GM12878 (cell line): ENCODE measurements at regions not wholly inside any gene's neighbourhood (a gene's known extent, or its start where the extent isn't known, plus 50 kb on each side); places are given as distances from the start of the nearest gene placed in this dataset.

ENCODE experiments used
- ATAC-seq: fragments of 200-7000 bp; cut with Tn5 transposase; 3 replicates; pipeline ENCODE4 v1.9.1; 2020; ENCODE audit warnings: mild to moderate bottlenecking, moderate library complexity
- BruUV-seq: library from RNA; stranded (reverse); fragments of 400-500 nt; replicated peaks from 2 replicates; lab custom pipeline; 2021; lab: Mats Ljungman, UMichigan
- CTCF ChIA-PET: fragments of 300-600 bp; sonication (Branson Sonifier 250); formaldehyde crosslinking; extraction: SDS; loops from one replicate; lab custom pipeline; 2021; ENCODE audit warnings: inconsistent platforms; lab: Yijun Ruan, JAX
- POLR2A ChIA-PET: fragments of 350-600 bp; formaldehyde crosslinking; extraction: SDS; loops from one replicate; lab custom pipeline; 2021; ENCODE audit warnings: inconsistent platforms; lab: Charles Lee
- RAD21 ChIA-PET: fragments of 300-600 bp; sonication (Branson Sonifier 250); formaldehyde crosslinking; loops from one replicate; lab custom pipeline; 2023; ENCODE audit warnings: antibody characterized with exemption; ENCODE audit not compliant: unreplicated experiment; lab: Charles Lee
- SMC1A ChIA-PET: fragments of 300-600 bp; sonication (Branson Sonifier 250); formaldehyde crosslinking; loops from one replicate; lab custom pipeline; 2023; ENCODE audit not compliant: unreplicated experiment, uncharacterized antibody; lab: Charles Lee
- DNase-seq: peaks from one replicate; pipeline ENCODE4 v3.0.0-alpha.2; 2011; ENCODE audit warnings: low read depth, low spot score
- FAIRE-seq: peaks from 3 replicates; lab custom pipeline; 2011; peaks lifted over from hg19 to GRCh38; lab: Jason Lieb, UNC
- H2AFZ ChIP-seq: 2 replicates; pipeline ENCODE4 v1.6.0; 2011; ENCODE audit warnings: low read depth, low read length, control low read depth; ENCODE audit not compliant: control insufficient read depth
- H3K27ac ChIP-seq: 2 replicates; pipeline ENCODE4 v1.5.1; 2011; ENCODE audit warnings: control low read depth; ENCODE audit not compliant: control insufficient read depth, insufficient read depth
- H3K27me3 ChIP-seq, 2 experiments: replicated peaks in 1 of 2; 2 replicates each; pipeline versions ENCODE4 v1.6.0 to v1.6.1; 2011; ENCODE audit warnings: low read length in 1 of 2; ENCODE audit not compliant: control insufficient read depth in 2 of 2, insufficient read depth in 2 of 2
- H3K36me3 ChIP-seq, 2 experiments: 2 replicates each; pipeline ENCODE4 v1.5.1; 2011; ENCODE audit warnings: low read length in 1 of 2; ENCODE audit not compliant: control insufficient read depth in 2 of 2, insufficient read depth in 2 of 2
- H3K4me1 ChIP-seq: 2 replicates; pipeline ENCODE4 v1.6.1; 2011; ENCODE audit warnings: mild to moderate bottlenecking, low read length, moderate library complexity, mixed read lengths; ENCODE audit not compliant: control insufficient read depth, insufficient read depth
- H3K4me2 ChIP-seq: 2 replicates; pipeline ENCODE4 v1.6.0; 2011; ENCODE audit warnings: control low read depth; ENCODE audit not compliant: control insufficient read depth, insufficient read depth
- H3K4me3 ChIP-seq: fragments of 200-600 bp; sonication (generic); 2 replicates; pipeline ENCODE4 v1.5.1; 2016
- H3K79me2 ChIP-seq: 2 replicates; pipeline ENCODE4 v1.6.0; 2011; ENCODE audit warnings: low read length; ENCODE audit not compliant: control insufficient read depth, insufficient read depth
- H3K9ac ChIP-seq: 2 replicates; pipeline ENCODE4 v1.8.0; 2011; ENCODE audit warnings: low read length, control low read depth, mixed read lengths; ENCODE audit not compliant: control insufficient read depth, insufficient read depth
- H3K9me3 ChIP-seq: replicated peaks from 3 replicates; pipeline ENCODE4 v1.5.1; 2011; ENCODE audit warnings: mild to moderate bottlenecking, low read length; ENCODE audit not compliant: control insufficient read depth, insufficient read depth
- H4K20me1 ChIP-seq: 2 replicates; pipeline ENCODE4 v1.6.0; 2011; ENCODE audit not compliant: control insufficient read depth, insufficient read depth
- IKZF1 ChIP-seq: fragments of 450-650 bp; conservative IDR thresholded peaks from 2 replicates; pipeline ENCODE4 v1.6.1; 2017; ENCODE audit warnings: antibody characterized with exemption, mild to moderate bottlenecking
- POLR2AphosphoS5 ChIP-seq: IDR thresholded peaks from 2 replicates; pipeline ENCODE4 v1.6.1; 2011; ENCODE audit warnings: mild to moderate bottlenecking, low read length, inconsistent platforms
- RAD51 ChIP-seq: fragments of 450-650 bp; IDR thresholded peaks from 2 replicates; pipeline ENCODE4 v1.6.1; 2016; ENCODE audit warnings: moderate library complexity, mild to moderate bottlenecking, inconsistent platforms
- SREBF1 ChIP-seq: IDR thresholded peaks from 2 replicates; pipeline ENCODE4 v1.6.1; 2012; ENCODE audit warnings: mild to moderate bottlenecking, low read length
- WGBS: methylation state at CpG from one replicate; pipeline ENCODE4 v1.1.6; 2016; ENCODE audit warnings: low lambda C conversion rate; ENCODE audit not compliant: insufficient replicate concordance, insufficient coverage; ENCODE audit errors: missing lambda C conversion rate; 5-methylcytosine and 5-hydroxymethylcytosine counted together
- in situ Hi-C: fragments of 300-500 bp; cut with MboI; formaldehyde crosslinking; loops from 9 replicates; pipeline ENCODE4 v1.14.3; 2018; ENCODE audit warnings: mixed read lengths
- intact Hi-C: fragments of 100-400 bp; cut with micrococcal nuclease; formaldehyde crosslinking; loops from one replicate; pipeline ENCODE4 v1.14.2; 2022; ENCODE audit not compliant: unreplicated experiment
- TF ChIP-seq, protein P1 (sequence below): IDR thresholded peaks from 2 replicates; pipeline ENCODE4 v1.6.1; 2011; ENCODE audit warnings: borderline replicate concordance, low read depth, mild to moderate bottlenecking, moderate library complexity, low read length; ENCODE audit not compliant: insufficient read depth, poor library complexity, severe bottlenecking
- TF ChIP-seq, protein P2 (sequence below): IDR thresholded peaks from 2 replicates; pipeline ENCODE4 v1.6.1; 2012; ENCODE audit warnings: improper control_type of control experiment, low read depth, low read length; ENCODE audit not compliant: insufficient replicate concordance

DNA sequence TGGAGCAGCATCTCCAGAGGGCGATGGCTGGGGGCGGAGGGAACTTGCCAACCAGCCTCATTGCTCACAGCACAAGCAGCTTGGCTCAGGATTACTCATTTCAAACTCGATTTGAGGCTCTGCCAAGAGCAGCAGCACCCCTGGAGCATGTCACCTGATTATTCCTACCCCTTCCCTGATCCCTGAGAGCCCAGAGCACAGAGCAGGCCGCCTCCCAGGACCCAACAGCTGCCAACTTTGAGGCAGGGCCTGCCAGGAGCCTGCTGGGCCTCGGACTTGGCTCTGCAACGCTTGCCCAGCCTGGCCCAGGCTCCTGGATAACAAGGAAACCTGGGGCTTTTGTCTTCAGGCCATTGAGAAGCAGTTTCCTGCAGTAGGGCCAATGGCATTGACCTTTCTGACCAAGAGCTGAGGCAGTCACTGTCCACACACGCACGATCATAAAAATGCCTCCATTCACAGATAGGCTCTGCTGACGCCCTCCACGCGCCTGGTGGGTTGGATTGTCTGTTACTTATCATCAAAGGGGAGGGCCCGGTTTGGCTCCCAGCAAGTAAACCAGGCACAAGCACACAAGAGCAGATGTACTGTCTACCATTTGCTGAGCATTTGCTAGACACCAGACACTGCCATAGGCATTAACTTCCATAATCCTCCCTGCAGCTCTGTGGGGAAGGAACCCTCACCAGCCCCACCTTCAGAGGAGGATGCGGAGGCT is 406.6 kb upstream of the EEF2KMT start:
- FAIRE-seq (no peak), ATAC-seq (no peak), DNase-seq (no peak)
- Histone ChIP-seq H3K4me3 (no peak overlapping the region), H3K27me3 (no peaks in the 10 kb centered on the region), H4K20me1 (no peaks in the 10 kb centered on the region), H3K9ac (no peak overlapping the region), H3K79me2 (no peaks in the 10 kb centered on the region), H3K27ac (no peak overlapping the region), H2AFZ (no peak overlapping the region), H3K9me3 (no peaks in the 10 kb centered on the region; the same call in 2 of the 3 replicates), H3K4me2 (no peak overlapping the region), H3K4me1 (no peaks in the 10 kb centered on the region), H3K36me3 (no peaks in the 10 kb centered on the region)
- RAD21 ChIA-PET: no interaction called here
- WGBS: 26% methylated on average over 13 of the region's 13 CpGs
- intact Hi-C loops: loop anchor here (5.0 to 10.0 kb wide), 2 partner anchors 111 to 1138 kb away; no protein-coding TSS in a partner anchor
- TF ChIP-seq, protein P1, sequence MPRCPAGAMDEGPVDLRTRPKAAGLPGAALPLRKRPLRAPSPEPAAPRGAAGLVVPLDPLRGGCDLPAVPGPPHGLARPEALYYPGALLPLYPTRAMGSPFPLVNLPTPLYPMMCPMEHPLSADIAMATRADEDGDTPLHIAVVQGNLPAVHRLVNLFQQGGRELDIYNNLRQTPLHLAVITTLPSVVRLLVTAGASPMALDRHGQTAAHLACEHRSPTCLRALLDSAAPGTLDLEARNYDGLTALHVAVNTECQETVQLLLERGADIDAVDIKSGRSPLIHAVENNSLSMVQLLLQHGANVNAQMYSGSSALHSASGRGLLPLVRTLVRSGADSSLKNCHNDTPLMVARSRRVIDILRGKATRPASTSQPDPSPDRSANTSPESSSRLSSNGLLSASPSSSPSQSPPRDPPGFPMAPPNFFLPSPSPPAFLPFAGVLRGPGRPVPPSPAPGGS: peak; percentile 35
- no peak for TF ChIP-seq IKZF1
- POLR2A ChIA-PET: no interaction called here
- no TSS peak for BruUV-seq
- SMC1A ChIA-PET: interaction anchor here (0.7 to 1.0 kb wide), 2 partner anchors 15 to 112 kb away, joined by 3 read pairs; no protein-coding TSS in a partner anchor
- in situ Hi-C loops: no loop called here
- CTCF ChIA-PET: interaction anchor here (1.2 kb wide), 1 partner anchor 112 kb away, joined by 6 read pairs; no protein-coding TSS in a partner anchor

DNA sequence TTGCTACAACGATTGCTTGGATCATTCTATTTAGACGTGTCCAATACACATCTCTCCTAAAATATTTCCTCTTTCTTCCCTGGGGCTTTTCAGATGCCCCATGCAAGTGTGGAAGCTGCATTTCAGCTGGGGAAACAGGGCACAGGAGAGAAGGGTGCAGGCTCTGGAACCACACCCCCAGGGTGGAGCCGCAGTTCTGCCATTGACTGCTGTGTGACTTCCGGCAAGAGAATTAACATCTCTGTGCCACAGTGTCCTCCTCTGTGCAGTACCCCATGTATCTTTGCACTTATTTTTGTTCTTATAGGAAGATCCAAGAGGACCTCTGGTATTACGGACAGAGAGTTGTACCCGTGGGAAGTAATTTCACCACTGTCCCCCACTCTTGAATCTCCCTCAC is 405.3 kb upstream of the EEF2KMT start:
- in situ Hi-C loops (no loop called here), intact Hi-C loops (loop anchor here (5.0 to 10.0 kb wide), 2 partner anchors 112 to 1139 kb away; no protein-coding TSS in a partner anchor)
- DNase-seq (no peak), FAIRE-seq (no peak), ATAC-seq (no peak)
- H4K20me1 ChIP-seq: no peaks in the 10 kb centered on the region
- WGBS: 45% methylated on average over 6 of the region's 6 CpGs
- no peak overlapping the region for H3K9ac ChIP-seq
- ChIA-PET SMC1A (no interaction called here), CTCF (no interaction called here), POLR2A (no interaction called here), RAD21 (no interaction called here)
- no peaks in the 10 kb centered on the region for H3K27me3 ChIP-seq
- H3K27ac ChIP-seq: no peak overlapping the region
- H3K4me2 ChIP-seq: no peak overlapping the region
- H3K36me3 ChIP-seq: no peaks in the 10 kb centered on the region
- H3K9me3 ChIP-seq: no peaks in the 10 kb centered on the region; the same call in 2 of the 3 replicates
- no peak overlapping the region for H3K4me3 ChIP-seq
- no peak overlapping the region for H2AFZ ChIP-seq
- H3K79me2 ChIP-seq: no peaks in the 10 kb centered on the region
- BruUV-seq: no TSS peak
- H3K4me1 ChIP-seq: no peaks in the 10 kb centered on the region
- TF ChIP-seq SREBF1 (no peak), POLR2AphosphoS5 (no peak), RAD51 (no peak)
- TF ChIP-seq, protein P2, sequence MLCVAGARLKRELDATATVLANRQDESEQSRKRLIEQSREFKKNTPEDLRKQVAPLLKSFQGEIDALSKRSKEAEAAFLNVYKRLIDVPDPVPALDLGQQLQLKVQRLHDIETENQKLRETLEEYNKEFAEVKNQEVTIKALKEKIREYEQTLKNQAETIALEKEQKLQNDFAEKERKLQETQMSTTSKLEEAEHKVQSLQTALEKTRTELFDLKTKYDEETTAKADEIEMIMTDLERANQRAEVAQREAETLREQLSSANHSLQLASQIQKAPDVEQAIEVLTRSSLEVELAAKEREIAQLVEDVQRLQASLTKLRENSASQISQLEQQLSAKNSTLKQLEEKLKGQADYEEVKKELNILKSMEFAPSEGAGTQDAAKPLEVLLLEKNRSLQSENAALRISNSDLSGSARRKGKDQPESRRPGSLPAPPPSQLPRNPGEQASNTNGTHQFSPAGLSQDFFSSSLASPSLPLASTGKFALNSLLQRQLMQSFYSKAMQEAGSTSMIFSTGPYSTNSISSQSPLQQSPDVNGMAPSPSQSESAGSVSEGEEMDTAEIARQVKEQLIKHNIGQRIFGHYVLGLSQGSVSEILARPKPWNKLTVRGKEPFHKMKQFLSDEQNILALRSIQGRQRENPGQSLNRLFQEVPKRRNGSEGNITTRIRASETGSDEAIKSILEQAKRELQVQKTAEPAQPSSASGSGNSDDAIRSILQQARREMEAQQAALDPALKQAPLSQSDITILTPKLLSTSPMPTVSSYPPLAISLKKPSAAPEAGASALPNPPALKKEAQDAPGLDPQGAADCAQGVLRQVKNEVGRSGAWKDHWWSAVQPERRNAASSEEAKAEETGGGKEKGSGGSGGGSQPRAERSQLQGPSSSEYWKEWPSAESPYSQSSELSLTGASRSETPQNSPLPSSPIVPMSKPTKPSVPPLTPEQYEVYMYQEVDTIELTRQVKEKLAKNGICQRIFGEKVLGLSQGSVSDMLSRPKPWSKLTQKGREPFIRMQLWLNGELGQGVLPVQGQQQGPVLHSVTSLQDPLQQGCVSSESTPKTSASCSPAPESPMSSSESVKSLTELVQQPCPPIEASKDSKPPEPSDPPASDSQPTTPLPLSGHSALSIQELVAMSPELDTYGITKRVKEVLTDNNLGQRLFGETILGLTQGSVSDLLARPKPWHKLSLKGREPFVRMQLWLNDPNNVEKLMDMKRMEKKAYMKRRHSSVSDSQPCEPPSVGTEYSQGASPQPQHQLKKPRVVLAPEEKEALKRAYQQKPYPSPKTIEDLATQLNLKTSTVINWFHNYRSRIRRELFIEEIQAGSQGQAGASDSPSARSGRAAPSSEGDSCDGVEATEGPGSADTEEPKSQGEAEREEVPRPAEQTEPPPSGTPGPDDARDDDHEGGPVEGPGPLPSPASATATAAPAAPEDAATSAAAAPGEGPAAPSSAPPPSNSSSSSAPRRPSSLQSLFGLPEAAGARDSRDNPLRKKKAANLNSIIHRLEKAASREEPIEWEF: no peak
